ENCODE measurements at regions not wholly inside any gene's neighbourhood (a gene's known extent, or its start where the extent isn't known, plus 50 kb on each side); places are given as distances from the start of the nearest gene placed in this dataset.

DNA sequence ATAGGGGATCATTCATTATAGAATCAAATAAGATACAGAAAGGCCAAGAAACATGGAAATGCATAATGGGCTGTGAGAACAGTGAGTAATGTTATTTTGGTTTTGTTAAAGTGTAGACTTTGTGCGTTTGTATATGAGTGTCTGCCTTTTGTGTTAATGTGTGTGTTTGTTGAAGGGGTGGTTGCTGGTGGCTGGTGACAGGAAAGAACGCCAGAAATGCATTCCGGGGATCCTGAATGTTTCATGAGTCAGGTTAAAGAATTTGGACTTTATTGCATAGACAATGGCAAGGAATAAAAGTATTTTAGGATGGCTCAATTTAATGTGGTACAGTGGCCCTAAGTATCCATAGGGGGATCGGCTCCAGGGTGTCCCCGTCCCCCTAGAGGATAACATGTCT is 1228.9 kb downstream of the PCDH7 start:
- no peak overlapping the region for H2BK120ac ChIP-seq (ENCODE audit: low read depth, low read length, poor library complexity, severe bottlenecking)
- no peak overlapping the region for H3K27ac ChIP-seq (ENCODE audit: insufficient read length, low read depth, low read length)
- H3K9me3 ChIP-seq (ENCODE audit: control insufficient read depth, low read depth, low read length), result no peaks in the 10 kb centered on the region
- H4K91ac ChIP-seq (ENCODE audit: insufficient read length, low read depth, low read length), result no peak overlapping the region
- Mint-ChIP-seq H3K4me1 (no peaks in the 10 kb centered on the region), H3K9me3 (no peaks in the 10 kb centered on the region), H3K27me3 (ENCODE audit: low read depth) (no peaks in the 10 kb centered on the region), H3K36me3 (ENCODE audit: insufficient read depth in 1 of 3, low read depth in 3 of 3) (no peaks in the 10 kb centered on the region), H3K27ac (no peak overlapping the region; a peak in 1 of 7 replicates), H3K4me3 (no peak overlapping the region)
- H2AFZ ChIP-seq (ENCODE audit: low read length), result no peak overlapping the region
- no peaks in the 10 kb centered on the region for H3K27me3 ChIP-seq (ENCODE audit: insufficient read depth, low read length)
- H3K14ac ChIP-seq (ENCODE audit: insufficient read depth, low read length), result no peak overlapping the region
- no peak overlapping the region for H3K4me2 ChIP-seq (ENCODE audit: insufficient read depth, insufficient read length, low read length)
- no peak overlapping the region for H3K4ac ChIP-seq (ENCODE audit: low read depth, low read length)
- H3K18ac ChIP-seq (ENCODE audit: insufficient read length, low read depth, low read length), result no peak overlapping the region
- H2BK15ac ChIP-seq (ENCODE audit: low read depth, low read length), result no peak overlapping the region
- H3T11ph ChIP-seq (ENCODE audit: low read length), result no peak overlapping the region
- H2AK5ac ChIP-seq (ENCODE audit: insufficient read length, low read length), result no peak overlapping the region
- TF ChIP-seq, protein P1, sequence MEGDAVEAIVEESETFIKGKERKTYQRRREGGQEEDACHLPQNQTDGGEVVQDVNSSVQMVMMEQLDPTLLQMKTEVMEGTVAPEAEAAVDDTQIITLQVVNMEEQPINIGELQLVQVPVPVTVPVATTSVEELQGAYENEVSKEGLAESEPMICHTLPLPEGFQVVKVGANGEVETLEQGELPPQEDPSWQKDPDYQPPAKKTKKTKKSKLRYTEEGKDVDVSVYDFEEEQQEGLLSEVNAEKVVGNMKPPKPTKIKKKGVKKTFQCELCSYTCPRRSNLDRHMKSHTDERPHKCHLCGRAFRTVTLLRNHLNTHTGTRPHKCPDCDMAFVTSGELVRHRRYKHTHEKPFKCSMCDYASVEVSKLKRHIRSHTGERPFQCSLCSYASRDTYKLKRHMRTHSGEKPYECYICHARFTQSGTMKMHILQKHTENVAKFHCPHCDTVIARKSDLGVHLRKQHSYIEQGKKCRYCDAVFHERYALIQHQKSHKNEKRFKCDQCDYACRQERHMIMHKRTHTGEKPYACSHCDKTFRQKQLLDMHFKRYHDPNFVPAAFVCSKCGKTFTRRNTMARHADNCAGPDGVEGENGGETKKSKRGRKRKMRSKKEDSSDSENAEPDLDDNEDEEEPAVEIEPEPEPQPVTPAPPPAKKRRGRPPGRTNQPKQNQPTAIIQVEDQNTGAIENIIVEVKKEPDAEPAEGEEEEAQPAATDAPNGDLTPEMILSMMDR (conservative IDR thresholded peaks at IDR 0.05), result no peak
- H3K23me2 ChIP-seq (ENCODE audit: insufficient read length, low read depth, low read length, poor library complexity, severe bottlenecking), result no peaks in the 10 kb centered on the region
- no peak overlapping the region for H3K56ac ChIP-seq (ENCODE audit: insufficient read length, low read depth, low read length)
- H4K5ac ChIP-seq (ENCODE audit: insufficient read length, low read depth, low read length), result no peak overlapping the region
- 100% methylated on average over 1 of the region's 5 CpGs for WGBS (ENCODE audit: extremely low coverage, insufficient read length, low lambda C conversion rate)
- no peak overlapping the region for H2BK12ac ChIP-seq (ENCODE audit: insufficient read length, low read depth, low read length)
- no peak overlapping the region for H2BK5ac ChIP-seq (ENCODE audit: insufficient read length, low read length)
- no peak overlapping the region for H3K23ac ChIP-seq (ENCODE audit: insufficient read length, low read depth, low read length)
- H3K79me2 ChIP-seq (ENCODE audit: insufficient read depth, low read length), result no peaks in the 10 kb centered on the region
- H2BK20ac ChIP-seq (ENCODE audit: low read depth, low read length, poor library complexity, severe bottlenecking), result no peak overlapping the region
- no peaks in the 10 kb centered on the region for H3K4me1 ChIP-seq (ENCODE audit: insufficient read depth, low read length)
- no peaks in the 10 kb centered on the region for H4K20me1 ChIP-seq (ENCODE audit: control insufficient read depth, insufficient read depth, insufficient read length)
- no peak overlapping the region for H3K9ac ChIP-seq (ENCODE audit: extremely low read depth, insufficient read length, low read length)
- H3K79me1 ChIP-seq (ENCODE audit: insufficient read depth, low read depth, low read length, poor library complexity, severe bottlenecking), result no peaks in the 10 kb centered on the region
- no peak for DNase-seq
- H4K8ac ChIP-seq (replicated peaks; ENCODE audit: insufficient read length, low read depth, low read length), result no peak overlapping the region

Measured in H9 (cell line).